GM12878 (cell line): ENCODE measurements at regions not wholly inside any gene's neighbourhood (a gene's known extent, or its start where the extent isn't known, plus 50 kb on each side); places are given as distances from the start of the nearest gene placed in this dataset.

Experiments used
- ATAC-seq: fragments of 200-7000 bp; cut with Tn5 transposase; 3 replicates; pipeline ENCODE4 v1.9.1; 2020; ENCODE audit warnings: mild to moderate bottlenecking, moderate library complexity
- BruUV-seq: library from RNA; stranded (reverse); fragments of 400-500 nt; replicated peaks from 2 replicates; lab custom pipeline; 2021; lab: Mats Ljungman, UMichigan
- CTCF ChIA-PET: fragments of 300-600 bp; sonication (Branson Sonifier 250); formaldehyde crosslinking; extraction: SDS; loops from one replicate; lab custom pipeline; 2021; ENCODE audit warnings: inconsistent platforms; lab: Yijun Ruan, JAX
- POLR2A ChIA-PET: fragments of 350-600 bp; formaldehyde crosslinking; extraction: SDS; loops from one replicate; lab custom pipeline; 2021; ENCODE audit warnings: inconsistent platforms; lab: Charles Lee
- RAD21 ChIA-PET: fragments of 300-600 bp; sonication (Branson Sonifier 250); formaldehyde crosslinking; loops from one replicate; lab custom pipeline; 2023; ENCODE audit warnings: antibody characterized with exemption; ENCODE audit not compliant: unreplicated experiment; lab: Charles Lee
- SMC1A ChIA-PET: fragments of 300-600 bp; sonication (Branson Sonifier 250); formaldehyde crosslinking; loops from one replicate; lab custom pipeline; 2023; ENCODE audit not compliant: unreplicated experiment, uncharacterized antibody; lab: Charles Lee
- DNase-seq: peaks from one replicate; pipeline ENCODE4 v3.0.0-alpha.2; 2011; ENCODE audit warnings: low read depth, low spot score
- FAIRE-seq: peaks from 3 replicates; lab custom pipeline; 2011; peaks lifted over from hg19 to GRCh38; lab: Jason Lieb, UNC
- H2AFZ ChIP-seq: 2 replicates; pipeline ENCODE4 v1.6.0; 2011; ENCODE audit warnings: low read depth, low read length, control low read depth; ENCODE audit not compliant: control insufficient read depth
- H3K27ac ChIP-seq: 2 replicates; pipeline ENCODE4 v1.5.1; 2011; ENCODE audit warnings: control low read depth; ENCODE audit not compliant: control insufficient read depth, insufficient read depth
- H3K27me3 ChIP-seq, 2 experiments: replicated peaks in 1 of 2; 2 replicates each; pipeline versions ENCODE4 v1.6.0 to v1.6.1; 2011; ENCODE audit warnings: low read length in 1 of 2; ENCODE audit not compliant: control insufficient read depth in 2 of 2, insufficient read depth in 2 of 2
- H3K36me3 ChIP-seq, 2 experiments: 2 replicates each; pipeline ENCODE4 v1.5.1; 2011; ENCODE audit warnings: low read length in 1 of 2; ENCODE audit not compliant: control insufficient read depth in 2 of 2, insufficient read depth in 2 of 2
- H3K4me1 ChIP-seq: 2 replicates; pipeline ENCODE4 v1.6.1; 2011; ENCODE audit warnings: mild to moderate bottlenecking, low read length, moderate library complexity, mixed read lengths; ENCODE audit not compliant: control insufficient read depth, insufficient read depth
- H3K4me2 ChIP-seq: 2 replicates; pipeline ENCODE4 v1.6.0; 2011; ENCODE audit warnings: control low read depth; ENCODE audit not compliant: control insufficient read depth, insufficient read depth
- H3K4me3 ChIP-seq: fragments of 200-600 bp; sonication (generic); 2 replicates; pipeline ENCODE4 v1.5.1; 2016
- H3K79me2 ChIP-seq: 2 replicates; pipeline ENCODE4 v1.6.0; 2011; ENCODE audit warnings: low read length; ENCODE audit not compliant: control insufficient read depth, insufficient read depth
- H3K9ac ChIP-seq: 2 replicates; pipeline ENCODE4 v1.8.0; 2011; ENCODE audit warnings: low read length, control low read depth, mixed read lengths; ENCODE audit not compliant: control insufficient read depth, insufficient read depth
- H3K9me3 ChIP-seq: replicated peaks from 3 replicates; pipeline ENCODE4 v1.5.1; 2011; ENCODE audit warnings: mild to moderate bottlenecking, low read length; ENCODE audit not compliant: control insufficient read depth, insufficient read depth
- H4K20me1 ChIP-seq: 2 replicates; pipeline ENCODE4 v1.6.0; 2011; ENCODE audit not compliant: control insufficient read depth, insufficient read depth
- BMI1 ChIP-seq: fragments of 450-650 bp; IDR thresholded peaks from 2 replicates; pipeline ENCODE4 v1.6.1; 2016; ENCODE audit warnings: mild to moderate bottlenecking, moderate library complexity, borderline replicate concordance
- CBFB ChIP-seq: IDR thresholded peaks from 2 replicates; pipeline ENCODE4 v1.6.1; 2016; ENCODE audit warnings: antibody characterized with exemption, low read depth
- EZH2 ChIP-seq: IDR thresholded peaks from 2 replicates; pipeline ENCODE4 v1.6.1; 2012; ENCODE audit warnings: low read depth, mild to moderate bottlenecking, control low read depth, inconsistent platforms, low read length, borderline replicate concordance; ENCODE audit not compliant: control insufficient read depth
- KLF5 ChIP-seq: fragments of 450-650 bp; IDR thresholded peaks from 2 replicates; pipeline ENCODE4 v1.6.1; 2014; ENCODE audit warnings: mild to moderate bottlenecking; ENCODE audit not compliant: partially characterized antibody
- NR2C1 ChIP-seq: fragments of 450-650 bp; IDR thresholded peaks from 2 replicates; pipeline ENCODE4 v1.6.1; 2017; ENCODE audit warnings: antibody characterized with exemption, mild to moderate bottlenecking, moderate library complexity
- POLR2AphosphoS5 ChIP-seq: IDR thresholded peaks from 2 replicates; pipeline ENCODE4 v1.6.1; 2011; ENCODE audit warnings: mild to moderate bottlenecking, low read length, inconsistent platforms
- POU2F2 ChIP-seq: IDR thresholded peaks from 3 replicates; pipeline ENCODE4 v1.6.1; 2011; ENCODE audit warnings: low read depth, mild to moderate bottlenecking, low read length, borderline replicate concordance
- SUZ12 ChIP-seq: fragments of 200-600 bp; sonication (generic); IDR thresholded peaks from one replicate; pipeline ENCODE4 v1.6.1; 2018; ENCODE audit warnings: antibody characterized with exemption, mild to moderate bottlenecking; ENCODE audit not compliant: unreplicated experiment
- TBL1XR1 ChIP-seq: IDR thresholded peaks from 2 replicates; pipeline ENCODE4 v1.6.1; 2012; ENCODE audit warnings: low read depth, low read length, improper control_type of control experiment
- ZSCAN29 ChIP-seq: fragments of 450-650 bp; IDR thresholded peaks from 2 replicates; pipeline ENCODE4 v1.6.1; 2017; ENCODE audit warnings: mild to moderate bottlenecking, moderate library complexity
- ZZZ3 ChIP-seq: IDR thresholded peaks from 2 replicates; pipeline ENCODE4 v1.6.1; 2011; ENCODE audit warnings: low read depth; ENCODE audit not compliant: control insufficient read depth, insufficient read length
- WGBS: methylation state at CpG from one replicate; pipeline ENCODE4 v1.1.6; 2016; ENCODE audit warnings: low lambda C conversion rate; ENCODE audit not compliant: insufficient replicate concordance, insufficient coverage; ENCODE audit errors: missing lambda C conversion rate; 5-methylcytosine and 5-hydroxymethylcytosine counted together
- in situ Hi-C: fragments of 300-500 bp; cut with MboI; formaldehyde crosslinking; loops from 9 replicates; pipeline ENCODE4 v1.14.3; 2018; ENCODE audit warnings: mixed read lengths
- intact Hi-C: fragments of 100-400 bp; cut with micrococcal nuclease; formaldehyde crosslinking; loops from one replicate; pipeline ENCODE4 v1.14.2; 2022; ENCODE audit not compliant: unreplicated experiment
- TF ChIP-seq, protein P1 (sequence below): fragments of 450-650 bp; IDR thresholded peaks from 2 replicates; pipeline ENCODE4 v1.6.1; 2017; ENCODE audit warnings: mild to moderate bottlenecking, low read depth, inconsistent platforms; ENCODE audit not compliant: poor library complexity, severe bottlenecking
- TF ChIP-seq, protein P2 (sequence below): IDR thresholded peaks from 2 replicates; pipeline ENCODE4 v1.6.1; 2011; ENCODE audit warnings: low read depth, low read length, improper control_type of control experiment, borderline replicate concordance
- TF ChIP-seq, protein P3 (sequence below), 3 experiments: IDR thresholded peaks in 2 of 3; conservative IDR thresholded peaks in 1 of 3; 2 replicates each; pipeline ENCODE4 v1.5.1; 2011; ENCODE audit warnings: low read depth in 3 of 3, low read length in 3 of 3, mild to moderate bottlenecking in 3 of 3, control low read depth in 2 of 3, moderate library complexity in 2 of 3, inconsistent platforms in 1 of 3, mixed read lengths in 1 of 3; ENCODE audit not compliant: control insufficient read depth in 2 of 3, insufficient read depth in 1 of 3; ENCODE audit errors: extremely low read depth in 1 of 3
- TF ChIP-seq, protein P4 (sequence below): fragments of 450-650 bp; formaldehyde crosslinking; IDR thresholded peaks from 2 replicates; pipeline ENCODE4 v1.4.0; 2020; ENCODE audit warnings: mild to moderate bottlenecking, moderate library complexity

DNA sequence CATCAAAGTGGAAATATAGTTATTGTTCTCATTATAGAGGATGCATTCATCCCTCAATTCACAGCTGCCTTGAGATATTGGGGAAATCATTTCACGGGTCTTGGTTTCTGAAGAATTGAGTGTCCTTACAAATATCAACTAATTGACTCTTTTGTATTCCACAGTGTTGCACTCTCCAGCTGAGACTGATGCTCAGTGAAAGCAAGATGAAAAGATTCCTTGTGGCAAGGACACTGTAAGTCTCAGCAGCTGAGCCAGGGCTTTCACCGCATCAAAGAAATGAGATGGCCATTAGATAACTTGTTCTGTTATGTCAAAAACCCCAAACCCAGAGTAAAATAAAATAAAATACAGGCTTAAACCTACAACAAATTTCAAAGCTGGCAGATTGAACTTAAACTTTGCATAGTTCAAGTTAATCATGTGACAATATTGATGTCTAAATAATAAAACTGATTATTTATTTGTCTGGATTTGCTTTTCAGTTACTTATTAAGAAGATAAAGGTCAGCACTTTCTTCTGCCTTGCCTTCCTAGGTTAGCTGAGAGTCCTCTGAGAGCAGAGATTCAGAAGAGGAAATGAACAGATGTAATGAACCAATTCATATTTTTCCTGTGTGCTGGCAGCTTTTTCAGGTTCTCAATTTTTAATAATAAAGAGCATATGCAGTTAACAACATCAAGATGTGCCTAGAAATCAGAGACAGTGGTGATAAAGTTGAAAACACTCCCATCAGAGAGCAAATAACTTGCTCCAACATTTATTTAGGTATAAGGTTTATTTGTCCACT is 82.4 kb upstream of the SMLR1 start:
- H2AFZ ChIP-seq = no peak overlapping the region
- H3K79me2 ChIP-seq = no peaks in the 10 kb centered on the region
- H3K9me3 ChIP-seq = peaks cover 5% of the 10 kb centered on the region; the same call in 2 of the 3 replicates
- BruUV-seq = no TSS peak
- no peaks in the 10 kb centered on the region for H3K27me3 ChIP-seq
- DNase-seq (no peak), ATAC-seq (no peak), FAIRE-seq (no peak)
- no peaks in the 10 kb centered on the region for H4K20me1 ChIP-seq
- no peak overlapping the region for H3K27ac ChIP-seq
- intact Hi-C loops = no loop called here
- ChIA-PET CTCF (interaction anchor here (1.5 kb wide), 1 partner anchor 19 kb away, joined by 3 read pairs; no protein-coding TSS in a partner anchor), RAD21 (no interaction called here), SMC1A (interaction anchor here (1.1 kb wide), 1 partner anchor 9 kb away, joined by 4 read pairs; no protein-coding TSS in a partner anchor), POLR2A (no interaction called here)
- no peak overlapping the region for H3K4me3 ChIP-seq
- H3K4me2 ChIP-seq = no peak overlapping the region
- in situ Hi-C loops = no loop called here
- no peak overlapping the region for H3K9ac ChIP-seq
- WGBS = 69% methylated on average over 2 of the region's 2 CpGs
- H3K4me1 ChIP-seq = no peaks in the 10 kb centered on the region
- no peaks in the 10 kb centered on the region for H3K36me3 ChIP-seq
- TF ChIP-seq EZH2 (no peak), ZSCAN29 (no peak), SUZ12 (no peak), NR2C1 (no peak), BMI1 (no peak), POLR2AphosphoS5 (no peak), CBFB (no peak), ZZZ3 (no peak), KLF5 (no peak), POU2F2 (no peak), TBL1XR1 (no peak)
- TF ChIP-seq, protein P1, sequence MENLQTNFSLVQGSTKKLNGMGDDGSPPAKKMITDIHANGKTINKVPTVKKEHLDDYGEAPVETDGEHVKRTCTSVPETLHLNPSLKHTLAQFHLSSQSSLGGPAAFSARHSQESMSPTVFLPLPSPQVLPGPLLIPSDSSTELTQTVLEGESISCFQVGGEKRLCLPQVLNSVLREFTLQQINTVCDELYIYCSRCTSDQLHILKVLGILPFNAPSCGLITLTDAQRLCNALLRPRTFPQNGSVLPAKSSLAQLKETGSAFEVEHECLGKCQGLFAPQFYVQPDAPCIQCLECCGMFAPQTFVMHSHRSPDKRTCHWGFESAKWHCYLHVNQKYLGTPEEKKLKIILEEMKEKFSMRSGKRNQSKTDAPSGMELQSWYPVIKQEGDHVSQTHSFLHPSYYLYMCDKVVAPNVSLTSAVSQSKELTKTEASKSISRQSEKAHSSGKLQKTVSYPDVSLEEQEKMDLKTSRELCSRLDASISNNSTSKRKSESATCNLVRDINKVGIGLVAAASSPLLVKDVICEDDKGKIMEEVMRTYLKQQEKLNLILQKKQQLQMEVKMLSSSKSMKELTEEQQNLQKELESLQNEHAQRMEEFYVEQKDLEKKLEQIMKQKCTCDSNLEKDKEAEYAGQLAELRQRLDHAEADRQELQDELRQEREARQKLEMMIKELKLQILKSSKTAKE = no peak
- TF ChIP-seq, protein P2, sequence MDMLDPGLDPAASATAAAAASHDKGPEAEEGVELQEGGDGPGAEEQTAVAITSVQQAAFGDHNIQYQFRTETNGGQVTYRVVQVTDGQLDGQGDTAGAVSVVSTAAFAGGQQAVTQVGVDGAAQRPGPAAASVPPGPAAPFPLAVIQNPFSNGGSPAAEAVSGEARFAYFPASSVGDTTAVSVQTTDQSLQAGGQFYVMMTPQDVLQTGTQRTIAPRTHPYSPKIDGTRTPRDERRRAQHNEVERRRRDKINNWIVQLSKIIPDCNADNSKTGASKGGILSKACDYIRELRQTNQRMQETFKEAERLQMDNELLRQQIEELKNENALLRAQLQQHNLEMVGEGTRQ = no peak
- TF ChIP-seq, protein P3, sequence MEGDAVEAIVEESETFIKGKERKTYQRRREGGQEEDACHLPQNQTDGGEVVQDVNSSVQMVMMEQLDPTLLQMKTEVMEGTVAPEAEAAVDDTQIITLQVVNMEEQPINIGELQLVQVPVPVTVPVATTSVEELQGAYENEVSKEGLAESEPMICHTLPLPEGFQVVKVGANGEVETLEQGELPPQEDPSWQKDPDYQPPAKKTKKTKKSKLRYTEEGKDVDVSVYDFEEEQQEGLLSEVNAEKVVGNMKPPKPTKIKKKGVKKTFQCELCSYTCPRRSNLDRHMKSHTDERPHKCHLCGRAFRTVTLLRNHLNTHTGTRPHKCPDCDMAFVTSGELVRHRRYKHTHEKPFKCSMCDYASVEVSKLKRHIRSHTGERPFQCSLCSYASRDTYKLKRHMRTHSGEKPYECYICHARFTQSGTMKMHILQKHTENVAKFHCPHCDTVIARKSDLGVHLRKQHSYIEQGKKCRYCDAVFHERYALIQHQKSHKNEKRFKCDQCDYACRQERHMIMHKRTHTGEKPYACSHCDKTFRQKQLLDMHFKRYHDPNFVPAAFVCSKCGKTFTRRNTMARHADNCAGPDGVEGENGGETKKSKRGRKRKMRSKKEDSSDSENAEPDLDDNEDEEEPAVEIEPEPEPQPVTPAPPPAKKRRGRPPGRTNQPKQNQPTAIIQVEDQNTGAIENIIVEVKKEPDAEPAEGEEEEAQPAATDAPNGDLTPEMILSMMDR (IDR thresholded peaks at IDR 0.05 in 2 of 3, conservative IDR thresholded peaks at IDR 0.05 in 1 of 3; ENCODE audit: control insufficient read depth in 2 of 3, extremely low read depth in 1 of 3, insufficient read depth in 1 of 3, low read depth in 3 of 3, low read length in 3 of 3) = no peak
- TF ChIP-seq, protein P4, sequence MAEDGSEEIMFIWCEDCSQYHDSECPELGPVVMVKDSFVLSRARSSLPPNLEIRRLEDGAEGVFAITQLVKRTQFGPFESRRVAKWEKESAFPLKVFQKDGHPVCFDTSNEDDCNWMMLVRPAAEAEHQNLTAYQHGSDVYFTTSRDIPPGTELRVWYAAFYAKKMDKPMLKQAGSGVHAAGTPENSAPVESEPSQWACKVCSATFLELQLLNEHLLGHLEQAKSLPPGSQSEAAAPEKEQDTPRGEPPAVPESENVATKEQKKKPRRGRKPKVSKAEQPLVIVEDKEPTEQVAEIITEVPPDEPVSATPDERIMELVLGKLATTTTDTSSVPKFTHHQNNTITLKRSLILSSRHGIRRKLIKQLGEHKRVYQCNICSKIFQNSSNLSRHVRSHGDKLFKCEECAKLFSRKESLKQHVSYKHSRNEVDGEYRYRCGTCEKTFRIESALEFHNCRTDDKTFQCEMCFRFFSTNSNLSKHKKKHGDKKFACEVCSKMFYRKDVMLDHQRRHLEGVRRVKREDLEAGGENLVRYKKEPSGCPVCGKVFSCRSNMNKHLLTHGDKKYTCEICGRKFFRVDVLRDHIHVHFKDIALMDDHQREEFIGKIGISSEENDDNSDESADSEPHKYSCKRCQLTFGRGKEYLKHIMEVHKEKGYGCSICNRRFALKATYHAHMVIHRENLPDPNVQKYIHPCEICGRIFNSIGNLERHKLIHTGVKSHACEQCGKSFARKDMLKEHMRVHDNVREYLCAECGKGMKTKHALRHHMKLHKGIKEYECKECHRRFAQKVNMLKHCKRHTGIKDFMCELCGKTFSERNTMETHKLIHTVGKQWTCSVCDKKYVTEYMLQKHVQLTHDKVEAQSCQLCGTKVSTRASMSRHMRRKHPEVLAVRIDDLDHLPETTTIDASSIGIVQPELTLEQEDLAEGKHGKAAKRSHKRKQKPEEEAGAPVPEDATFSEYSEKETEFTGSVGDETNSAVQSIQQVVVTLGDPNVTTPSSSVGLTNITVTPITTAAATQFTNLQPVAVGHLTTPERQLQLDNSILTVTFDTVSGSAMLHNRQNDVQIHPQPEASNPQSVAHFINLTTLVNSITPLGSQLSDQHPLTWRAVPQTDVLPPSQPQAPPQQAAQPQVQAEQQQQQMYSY (CRISPR knock-in tag) = no peak
